OCI-LY7 (cell line): ENCODE measurements at regions not wholly inside any gene's neighbourhood (a gene's known extent, or its start where the extent isn't known, plus 50 kb on each side); places are given as distances from the start of the nearest gene placed in this dataset.

ENCODE experiments used
- EZH2phosphoT487 ChIP-seq: fragments of 200-600 bp; sonication (generic); IDR thresholded peaks from 2 replicates; pipeline ENCODE4 v1.6.1; 2018; ENCODE audit warnings: low read depth, borderline replicate concordance, mild to moderate bottlenecking, mixed run types, antibody characterized with exemption, low read length, moderate library complexity, mixed read lengths
- TF ChIP-seq, protein P1 (sequence below): fragments of 200-600 bp; sonication (generic); conservative IDR thresholded peaks from 2 replicates; pipeline ENCODE4 v1.5.1; 2014; ENCODE audit warnings: mild to moderate bottlenecking, antibody characterized with exemption, low read length, moderate library complexity, mixed read lengths

DNA sequence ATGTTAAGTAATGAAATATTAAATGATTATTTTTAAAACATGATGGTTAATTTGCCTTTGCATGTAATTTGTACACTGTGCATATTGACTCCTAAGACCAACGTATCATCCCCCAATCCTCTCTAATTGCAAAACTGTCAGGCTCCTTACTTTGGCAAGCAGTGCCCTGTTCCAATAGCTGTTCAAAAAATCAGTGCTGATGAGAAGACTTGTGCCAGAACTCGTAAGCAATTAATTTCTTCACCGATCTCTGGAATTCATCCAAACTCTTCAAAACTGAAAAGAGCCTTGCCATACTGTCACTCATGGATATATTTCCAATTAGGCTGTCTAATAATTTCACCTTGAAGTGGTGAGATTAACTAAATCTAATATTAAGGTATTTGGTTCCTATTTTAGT, 493.9 kb upstream of the NDST4 start:
- TF ChIP-seq, protein P1, sequence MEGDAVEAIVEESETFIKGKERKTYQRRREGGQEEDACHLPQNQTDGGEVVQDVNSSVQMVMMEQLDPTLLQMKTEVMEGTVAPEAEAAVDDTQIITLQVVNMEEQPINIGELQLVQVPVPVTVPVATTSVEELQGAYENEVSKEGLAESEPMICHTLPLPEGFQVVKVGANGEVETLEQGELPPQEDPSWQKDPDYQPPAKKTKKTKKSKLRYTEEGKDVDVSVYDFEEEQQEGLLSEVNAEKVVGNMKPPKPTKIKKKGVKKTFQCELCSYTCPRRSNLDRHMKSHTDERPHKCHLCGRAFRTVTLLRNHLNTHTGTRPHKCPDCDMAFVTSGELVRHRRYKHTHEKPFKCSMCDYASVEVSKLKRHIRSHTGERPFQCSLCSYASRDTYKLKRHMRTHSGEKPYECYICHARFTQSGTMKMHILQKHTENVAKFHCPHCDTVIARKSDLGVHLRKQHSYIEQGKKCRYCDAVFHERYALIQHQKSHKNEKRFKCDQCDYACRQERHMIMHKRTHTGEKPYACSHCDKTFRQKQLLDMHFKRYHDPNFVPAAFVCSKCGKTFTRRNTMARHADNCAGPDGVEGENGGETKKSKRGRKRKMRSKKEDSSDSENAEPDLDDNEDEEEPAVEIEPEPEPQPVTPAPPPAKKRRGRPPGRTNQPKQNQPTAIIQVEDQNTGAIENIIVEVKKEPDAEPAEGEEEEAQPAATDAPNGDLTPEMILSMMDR: no peak
- TF ChIP-seq EZH2phosphoT487: no peak
